Renal cortical epithelial cell (primary cell): ENCODE measurements at regions not wholly inside any gene's neighbourhood (a gene's known extent, or its start where the extent isn't known, plus 50 kb on each side); places are given as distances from the start of the nearest gene placed in this dataset.
A peak's percentile ranks its signal among the peaks of the same experiment; 100 is the strongest.
"Not testable (repeated sequence)": the region's sequence is repeated elsewhere in the genome, so short reads cannot be mapped to it uniquely, and the experiment has no call there.

Source experiments
- DNase-seq: peaks from one replicate; pipeline ENCODE4 v3.0.0-alpha.2; 2011; ENCODE audit warnings: low read depth

- DNase-seq, result no peak
Observed at GRCh38 chr20:4435671-4436455, 186.8 kb upstream of the ADRA1D start.

- DNase-seq, result no peak
Observed at GRCh38 chr20:4435225-4435624, 186.1 kb upstream of the ADRA1D start.

- no peak for DNase-seq
Observed at GRCh38 chr20:4434681-4435080, 185.6 kb upstream of the ADRA1D start.

GRCh38 chr20:4431446-4431845 lies 182.4 kb upstream of the ADRA1D start:
- DNase-seq, result no peak

GRCh38 chr20:4430826-4431225 lies 181.7 kb upstream of the ADRA1D start:
- not testable (repeated sequence) for DNase-seq

- DNase-seq, result no peak
Observed at GRCh38 chr20:4427940-4428586, 179.0 kb upstream of the ADRA1D start.

- no peak for DNase-seq
Observed at GRCh38 chr20:4418141-4418540, 169.1 kb upstream of the ADRA1D start.

- DNase-seq, result no peak
Observed at GRCh38 chr20:4415281-4415680, 166.2 kb upstream of the ADRA1D start.

- no peak for DNase-seq
Observed at GRCh38 chr20:4413314-4414049, 164.4 kb upstream of the ADRA1D start.

GRCh38 chr20:4412216-4412615 lies 163.1 kb upstream of the ADRA1D start:
- DNase-seq, result no peak

GRCh38 chr20:4411744-4412143 lies 162.7 kb upstream of the ADRA1D start:
- no peak for DNase-seq

GRCh38 chr20:4406627-4407026 lies 157.5 kb upstream of the ADRA1D start:
- DNase-seq, result peak; percentile 88

GRCh38 chr20:4401601-4402000 lies 152.5 kb upstream of the ADRA1D start:
- DNase-seq, result no peak

- no peak for DNase-seq
Observed at GRCh38 chr20:4384961-4385360, 135.9 kb upstream of the ADRA1D start.

- DNase-seq, result peak; percentile 1
Observed at GRCh38 chr20:4383961-4384360, 134.9 kb upstream of the ADRA1D start.

- DNase-seq, result no peak
Observed at GRCh38 chr20:4375881-4376280, 126.8 kb upstream of the ADRA1D start.

GRCh38 chr20:4373454-4373853 lies 124.4 kb upstream of the ADRA1D start:
- no peak for DNase-seq

- no peak for DNase-seq
Observed at GRCh38 chr20:4371623-4372251, 122.7 kb upstream of the ADRA1D start.

GRCh38 chr20:4370851-4371250 lies 121.8 kb upstream of the ADRA1D start:
- DNase-seq, result no peak

- DNase-seq, result no peak
Observed at GRCh38 chr20:4369798-4370124, 120.7 kb upstream of the ADRA1D start.

- no peak for DNase-seq
Observed at GRCh38 chr20:4369119-4369797, 120.2 kb upstream of the ADRA1D start.

GRCh38 chr20:4366076-4366475 lies 117.0 kb upstream of the ADRA1D start:
- DNase-seq, result no peak
